Hepatocyte (in vitro differentiated cells): ENCODE measurements at regions not wholly inside any gene's neighbourhood (a gene's known extent, or its start where the extent isn't known, plus 50 kb on each side); places are given as distances from the start of the nearest gene placed in this dataset.

Experiments
- DNase-seq: peaks from one replicate; pipeline ENCODE4 v3.0.0-alpha.2; 2016; ENCODE audit warnings: low spot score
- H2AFZ ChIP-seq: fragments of 200-600 bp; sonication (generic); 2 replicates; pipeline ENCODE4 v1.6.0; 2016; ENCODE audit warnings: antibody characterized with exemption, mild to moderate bottlenecking
- H3K27ac ChIP-seq: fragments of 200-600 bp; sonication (generic); 2 replicates; pipeline ENCODE4 v1.5.1; 2016; ENCODE audit warnings: mild to moderate bottlenecking
- H3K27me3 ChIP-seq: fragments of 200-600 bp; sonication (generic); 2 replicates; pipeline ENCODE4 v1.6.1; 2016
- H3K36me3 ChIP-seq: fragments of 200-600 bp; sonication (generic); replicated peaks from 2 replicates; pipeline ENCODE4 v1.5.1; 2016; ENCODE audit warnings: low read depth; ENCODE audit not compliant: insufficient read depth
- H3K4me1 ChIP-seq: fragments of 200-600 bp; sonication (generic); 2 replicates; pipeline ENCODE4 v1.5.1; 2016; ENCODE audit warnings: mild to moderate bottlenecking, moderate library complexity; ENCODE audit not compliant: insufficient read depth
- H3K4me2 ChIP-seq: fragments of 200-600 bp; sonication (generic); 2 replicates; pipeline ENCODE4 v1.6.0; 2016
- H3K4me3 ChIP-seq: fragments of 200-600 bp; sonication (generic); 2 replicates; pipeline ENCODE4 v1.5.1; 2016; ENCODE audit warnings: mild to moderate bottlenecking
- H3K79me2 ChIP-seq: fragments of 200-600 bp; sonication (generic); 2 replicates; pipeline ENCODE4 v1.6.0; 2017; ENCODE audit warnings: mild to moderate bottlenecking
- H3K9me2 ChIP-seq: fragments of 200-600 bp; sonication (generic); replicated peaks from 2 replicates; pipeline ENCODE4 v1.6.0; 2017; ENCODE audit warnings: mild to moderate bottlenecking; ENCODE audit not compliant: insufficient read depth
- H3K9me3 ChIP-seq: fragments of 200-600 bp; sonication (generic); 2 replicates; pipeline ENCODE4 v1.5.1; 2016; ENCODE audit warnings: low read depth, mild to moderate bottlenecking
- H4K20me1 ChIP-seq: fragments of 200-600 bp; sonication (generic); 2 replicates; pipeline ENCODE4 v1.6.0; 2016; ENCODE audit warnings: mild to moderate bottlenecking; ENCODE audit not compliant: insufficient read depth, poor library complexity, severe bottlenecking
- EZH2 ChIP-seq: fragments of 200-600 bp; sonication (generic); IDR thresholded peaks from 2 replicates; pipeline ENCODE4 v1.6.1; 2016; ENCODE audit warnings: antibody characterized with exemption, mild to moderate bottlenecking, borderline replicate concordance
- EZH2phosphoT487 ChIP-seq: fragments of 200-600 bp; sonication (generic); IDR thresholded peaks from one replicate; pipeline ENCODE4 v1.6.1; 2018; ENCODE audit warnings: antibody characterized with exemption, mild to moderate bottlenecking, low read depth, moderate library complexity; ENCODE audit not compliant: unreplicated experiment, severe bottlenecking
- WGBS: methylation state at CpG from one replicate; pipeline ENCODE4 v1.1.6; 2016; ENCODE audit warnings: low lambda C conversion rate; ENCODE audit errors: missing lambda C conversion rate; 5-methylcytosine and 5-hydroxymethylcytosine counted together
- TF ChIP-seq, protein P1 (sequence below): fragments of 200-600 bp; sonication (generic); IDR thresholded peaks from 2 replicates; pipeline ENCODE4 v1.5.1; 2016; ENCODE audit warnings: antibody characterized with exemption, mild to moderate bottlenecking; ENCODE audit not compliant: poor library complexity

- DNase-seq = no peak
- WGBS = 56% methylated on average over 4 of the region's 4 CpGs
Observed at GRCh38 chr7:70890147-70890969, 241.6 kb upstream of the GALNT17 start.

GRCh38 chr7:70893422-70893821 is 238.5 kb upstream of the GALNT17 start:
- H2AFZ ChIP-seq = peak overlapping the region; percentile 26
- no peaks in the 10 kb centered on the region for H3K36me3 ChIP-seq
- no peaks in the 10 kb centered on the region for H3K9me3 ChIP-seq
- no peak overlapping the region for H3K4me2 ChIP-seq
- peaks cover 20% of the 10 kb centered on the region for H3K4me1 ChIP-seq
- no peak overlapping the region for H3K4me3 ChIP-seq
- no peaks in the 10 kb centered on the region for H3K27me3 ChIP-seq
- WGBS = 78% methylated on average over 10 of the region's 10 CpGs
- no peak for TF ChIP-seq EZH2
- TF ChIP-seq EZH2phosphoT487 = no peak
- TF ChIP-seq, protein P1, sequence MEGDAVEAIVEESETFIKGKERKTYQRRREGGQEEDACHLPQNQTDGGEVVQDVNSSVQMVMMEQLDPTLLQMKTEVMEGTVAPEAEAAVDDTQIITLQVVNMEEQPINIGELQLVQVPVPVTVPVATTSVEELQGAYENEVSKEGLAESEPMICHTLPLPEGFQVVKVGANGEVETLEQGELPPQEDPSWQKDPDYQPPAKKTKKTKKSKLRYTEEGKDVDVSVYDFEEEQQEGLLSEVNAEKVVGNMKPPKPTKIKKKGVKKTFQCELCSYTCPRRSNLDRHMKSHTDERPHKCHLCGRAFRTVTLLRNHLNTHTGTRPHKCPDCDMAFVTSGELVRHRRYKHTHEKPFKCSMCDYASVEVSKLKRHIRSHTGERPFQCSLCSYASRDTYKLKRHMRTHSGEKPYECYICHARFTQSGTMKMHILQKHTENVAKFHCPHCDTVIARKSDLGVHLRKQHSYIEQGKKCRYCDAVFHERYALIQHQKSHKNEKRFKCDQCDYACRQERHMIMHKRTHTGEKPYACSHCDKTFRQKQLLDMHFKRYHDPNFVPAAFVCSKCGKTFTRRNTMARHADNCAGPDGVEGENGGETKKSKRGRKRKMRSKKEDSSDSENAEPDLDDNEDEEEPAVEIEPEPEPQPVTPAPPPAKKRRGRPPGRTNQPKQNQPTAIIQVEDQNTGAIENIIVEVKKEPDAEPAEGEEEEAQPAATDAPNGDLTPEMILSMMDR = no peak
- H3K27ac ChIP-seq = no peak overlapping the region
- no peaks in the 10 kb centered on the region for H3K79me2 ChIP-seq
- H3K9me2 ChIP-seq = no peaks in the 10 kb centered on the region
- no peaks in the 10 kb centered on the region for H4K20me1 ChIP-seq
- no peak for DNase-seq

More at GRCh38 chr7:70890147-70890969, 241.6 kb upstream of the GALNT17 start:
- H3K27ac ChIP-seq = no peak overlapping the region
- no peaks in the 10 kb centered on the region for H3K9me2 ChIP-seq
- no peaks in the 10 kb centered on the region for H3K36me3 ChIP-seq
- no peaks in the 10 kb centered on the region for H3K27me3 ChIP-seq
- no peak overlapping the region for H3K4me2 ChIP-seq
- H4K20me1 ChIP-seq = no peaks in the 10 kb centered on the region
- no peak overlapping the region for H2AFZ ChIP-seq
- TF ChIP-seq, protein P1 = no peak
- no peak for TF ChIP-seq EZH2phosphoT487
- H3K79me2 ChIP-seq = no peaks in the 10 kb centered on the region
- no peak overlapping the region for H3K4me3 ChIP-seq
- H3K9me3 ChIP-seq = no peaks in the 10 kb centered on the region
- peaks cover 24% of the 10 kb centered on the region for H3K4me1 ChIP-seq

DNA sequence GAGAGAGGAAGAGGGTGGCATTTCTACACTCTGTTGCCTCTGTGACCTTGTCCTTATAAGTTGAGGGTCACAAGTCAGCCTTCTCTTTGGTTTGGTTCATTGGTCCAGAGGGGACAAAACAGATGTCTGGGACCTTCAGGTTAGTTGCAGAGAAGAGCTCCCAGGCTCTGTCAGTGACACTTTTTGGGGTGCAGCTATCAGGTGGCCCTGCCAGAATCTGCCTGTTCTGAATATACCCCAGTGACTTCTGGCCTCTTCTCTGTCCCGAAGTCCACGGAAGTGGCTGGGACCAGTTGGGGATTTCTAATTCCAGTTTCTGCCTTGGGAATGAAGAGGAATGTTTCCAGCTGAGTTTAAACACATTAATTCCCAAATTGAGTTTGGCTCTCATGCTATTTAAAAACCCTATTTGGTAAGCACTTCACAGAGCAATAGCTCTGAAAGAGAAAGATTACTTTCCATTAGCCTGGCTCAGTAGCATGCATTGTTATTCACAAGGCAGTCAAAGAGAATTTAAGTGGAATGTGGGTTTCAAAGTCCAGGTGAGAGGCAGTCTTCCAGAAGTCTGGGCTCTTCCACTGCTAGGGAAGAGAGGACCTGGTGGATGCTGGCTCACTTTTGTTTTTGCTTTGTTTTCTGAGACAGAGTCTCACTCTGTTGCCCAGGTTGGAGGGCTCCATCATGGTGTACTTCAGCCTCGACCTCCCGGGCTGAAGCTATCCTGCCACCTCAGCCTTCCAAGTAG is 237.8 kb upstream of the GALNT17 start:
- H3K9me3 ChIP-seq = no peaks in the 10 kb centered on the region
- H3K79me2 ChIP-seq = no peaks in the 10 kb centered on the region
- no peaks in the 10 kb centered on the region for H3K27me3 ChIP-seq
- H3K36me3 ChIP-seq = no peaks in the 10 kb centered on the region
- no peaks in the 10 kb centered on the region for H3K9me2 ChIP-seq
- WGBS = 85% methylated on average over 4 of the region's 4 CpGs
- peak overlapping the region; percentile 6 for H3K27ac ChIP-seq
- peaks cover 20% of the 10 kb centered on the region for H3K4me1 ChIP-seq
- TF ChIP-seq, protein P1 = no peak
- no peak for TF ChIP-seq EZH2phosphoT487
- no peak for TF ChIP-seq EZH2
- H2AFZ ChIP-seq = peak overlapping the region; percentile 26
- no peak overlapping the region for H3K4me3 ChIP-seq
- peak; percentile 26 for DNase-seq
- H3K4me2 ChIP-seq = no peak overlapping the region
- no peaks in the 10 kb centered on the region for H4K20me1 ChIP-seq
